Muscle of leg (tissue), 3 donors: ENCODE measurements at regions not wholly inside any gene's neighbourhood (a gene's known extent, or its start where the extent isn't known, plus 50 kb on each side); places are given as distances from the start of the nearest gene placed in this dataset.

ENCODE experiments used
- DNase-seq: peaks from one replicate; pipeline ENCODE4 v3.0.0; 2013
- H3K27ac ChIP-seq: one replicate; pipeline ENCODE4 v1.5.1; 2013; ENCODE audit warnings: mild to moderate bottlenecking, low read length, control low read depth
- H3K27me3 ChIP-seq: one replicate; pipeline ENCODE4 v1.6.1; 2013; ENCODE audit warnings: low read length; ENCODE audit not compliant: control insufficient read depth, insufficient read depth
- H3K36me3 ChIP-seq: one replicate; pipeline ENCODE4 v1.6.1; 2013; ENCODE audit warnings: low read length; ENCODE audit not compliant: control insufficient read depth, insufficient read depth
- H3K4me1 ChIP-seq: one replicate; pipeline ENCODE4 v1.6.1; 2013; ENCODE audit warnings: low read length; ENCODE audit not compliant: control insufficient read depth, insufficient read depth
- H3K4me3 ChIP-seq: one replicate; pipeline ENCODE4 v1.5.1; 2013; ENCODE audit warnings: low read length, control low read depth
- H3K9me3 ChIP-seq: replicated peaks from 2 replicates; pipeline ENCODE4 v1.6.1; 2013; ENCODE audit warnings: low read depth, low read length; ENCODE audit not compliant: control insufficient read depth
- WGBS: methylation state at CpG from one replicate; pipeline ENCODE4 v1.1.5; 2013; ENCODE audit warnings: missing lambda C conversion rate; ENCODE audit not compliant: insufficient coverage; 5-methylcytosine and 5-hydroxymethylcytosine counted together

GRCh38 chr1:218823291-218823900 is 350.3 kb upstream of the LYPLAL1 start:
- H3K4me1 ChIP-seq = no peaks in the 10 kb centered on the region
- no peaks in the 10 kb centered on the region for H3K36me3 ChIP-seq
- no peaks in the 10 kb centered on the region for H3K27me3 ChIP-seq
- no peak overlapping the region for H3K27ac ChIP-seq
- no peak overlapping the region for H3K4me3 ChIP-seq
- no peak for DNase-seq
- no peaks in the 10 kb centered on the region for H3K9me3 ChIP-seq
- 92% methylated on average over 2 of the region's 4 CpGs for WGBS

- no peak for DNase-seq
- H3K36me3 ChIP-seq = no peaks in the 10 kb centered on the region
- H3K27me3 ChIP-seq = no peaks in the 10 kb centered on the region
- H3K9me3 ChIP-seq = no peaks in the 10 kb centered on the region
- H3K4me3 ChIP-seq = no peak overlapping the region
- H3K4me1 ChIP-seq = no peaks in the 10 kb centered on the region
- no peak overlapping the region for H3K27ac ChIP-seq
Observed at GRCh38 chr1:218827486-218827885, 346.2 kb upstream of the LYPLAL1 start.

DNA sequence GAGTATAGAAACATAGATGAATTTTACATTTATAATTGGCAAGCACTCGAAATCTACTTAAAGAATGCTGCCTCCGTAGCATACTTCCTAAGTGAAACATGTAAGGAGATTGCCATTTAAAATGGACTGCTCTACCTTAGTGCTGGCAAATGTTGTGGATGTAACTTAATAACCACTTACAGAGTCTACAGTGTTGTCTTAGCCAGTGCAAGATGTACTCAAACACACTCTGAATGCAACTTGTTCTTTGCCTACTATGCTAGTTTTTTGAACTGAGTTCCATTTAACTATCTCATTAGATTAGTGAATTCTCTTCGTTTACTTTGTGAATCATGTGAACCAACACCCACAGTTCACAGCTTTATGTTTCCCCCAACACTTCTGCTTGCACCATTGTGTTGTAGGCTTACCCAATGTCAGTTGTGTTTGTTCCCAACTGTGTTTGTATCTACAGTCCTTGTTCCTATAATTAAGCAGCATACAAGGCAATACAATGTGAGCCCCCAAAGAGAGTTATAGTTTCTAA is 345.5 kb upstream of the LYPLAL1 start:
- H3K9me3 ChIP-seq = no peaks in the 10 kb centered on the region
- no peak for DNase-seq
- no peak overlapping the region for H3K27ac ChIP-seq
- H3K4me3 ChIP-seq = no peak overlapping the region
- H3K4me1 ChIP-seq = no peaks in the 10 kb centered on the region
- no CpG with 5 or more reads among the region's 3 CpGs for WGBS
- no peaks in the 10 kb centered on the region for H3K27me3 ChIP-seq
- H3K36me3 ChIP-seq = no peaks in the 10 kb centered on the region

DNA sequence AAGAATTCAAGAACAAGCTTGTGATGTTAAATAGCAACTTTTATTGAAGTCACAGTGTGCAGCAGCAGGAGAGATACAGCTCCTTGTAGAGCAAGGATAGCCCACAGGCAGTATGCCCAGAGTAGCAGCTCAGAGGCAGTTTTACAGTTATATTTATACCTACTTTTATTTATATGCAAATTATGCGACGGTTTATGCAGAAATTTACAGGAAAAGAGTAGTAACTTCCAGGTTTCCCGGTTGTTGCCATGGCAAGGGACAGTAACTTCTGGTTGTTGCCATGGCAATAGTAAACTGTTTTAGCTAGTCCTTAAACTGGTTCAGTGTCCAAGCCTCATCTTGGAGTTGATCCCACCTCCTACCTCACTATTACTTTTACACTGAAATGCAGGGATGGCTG is 344.6 kb upstream of the LYPLAL1 start:
- H3K27me3 ChIP-seq = no peaks in the 10 kb centered on the region
- no peaks in the 10 kb centered on the region for H3K4me1 ChIP-seq
- no peak overlapping the region for H3K27ac ChIP-seq
- DNase-seq = peak; percentile 85
- no peaks in the 10 kb centered on the region for H3K9me3 ChIP-seq
- WGBS = no CpG with 5 or more reads among the region's 3 CpGs
- no peak overlapping the region for H3K4me3 ChIP-seq
- no peaks in the 10 kb centered on the region for H3K36me3 ChIP-seq

- Histone ChIP-seq H3K4me1 (no peaks in the 10 kb centered on the region), H3K9me3 (no peaks in the 10 kb centered on the region), H3K4me3 (no peak overlapping the region), H3K27ac (no peak overlapping the region), H3K27me3 (no peaks in the 10 kb centered on the region), H3K36me3 (no peaks in the 10 kb centered on the region)
- no CpG with 5 or more reads among the region's 1 CpG for WGBS
- peak; percentile 82 for DNase-seq
Observed at GRCh38 chr1:218835609-218836008, 338.1 kb upstream of the LYPLAL1 start.

- 85% methylated on average over 2 of the region's 3 CpGs for WGBS
- no peaks in the 10 kb centered on the region for H3K4me1 ChIP-seq
- no peaks in the 10 kb centered on the region for H3K27me3 ChIP-seq
- no peak overlapping the region for H3K4me3 ChIP-seq
- H3K27ac ChIP-seq = no peak overlapping the region
- DNase-seq = no peak
- H3K9me3 ChIP-seq = no peaks in the 10 kb centered on the region
- no peaks in the 10 kb centered on the region for H3K36me3 ChIP-seq
Observed at GRCh38 chr1:218836264-218836663, 337.4 kb upstream of the LYPLAL1 start.

GRCh38 chr1:218837051-218837450 is 336.6 kb upstream of the LYPLAL1 start:
- no peak overlapping the region for H3K4me3 ChIP-seq
- 86% methylated on average over 2 of the region's 2 CpGs for WGBS
- DNase-seq = no peak
- H3K4me1 ChIP-seq = no peaks in the 10 kb centered on the region
- no peak overlapping the region for H3K27ac ChIP-seq
- H3K9me3 ChIP-seq = no peaks in the 10 kb centered on the region
- no peaks in the 10 kb centered on the region for H3K27me3 ChIP-seq
- no peaks in the 10 kb centered on the region for H3K36me3 ChIP-seq

GRCh38 chr1:218845589-218845988 is 328.1 kb upstream of the LYPLAL1 start:
- Histone ChIP-seq H3K27me3 (no peaks in the 10 kb centered on the region), H3K4me3 (no peak overlapping the region), H3K27ac (no peak overlapping the region), H3K9me3 (peaks cover 2% of the 10 kb centered on the region), H3K36me3 (no peaks in the 10 kb centered on the region), H3K4me1 (peaks cover 3% of the 10 kb centered on the region)
- 90% methylated on average over 1 of the region's 1 CpG for WGBS
- no peak for DNase-seq

DNA sequence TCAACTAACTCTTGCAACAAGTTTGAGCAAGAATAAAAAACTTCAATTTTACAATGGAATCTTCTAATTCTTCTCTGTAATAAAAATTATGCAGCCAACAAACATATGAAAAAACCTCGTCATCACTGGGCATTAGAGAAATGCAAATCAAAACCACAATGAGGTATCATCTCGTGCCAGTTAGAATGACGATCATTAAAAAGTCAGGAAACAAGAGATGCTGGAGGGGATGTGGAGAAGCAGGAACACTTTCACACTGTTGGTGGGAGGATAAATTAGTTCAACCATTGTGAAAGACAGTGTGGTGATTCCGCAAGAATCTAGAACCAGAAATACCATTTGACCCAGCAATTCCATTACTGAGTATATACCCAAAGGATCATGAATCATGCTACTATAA is 327.5 kb upstream of the LYPLAL1 start:
- no peak for DNase-seq
- H3K9me3 ChIP-seq = peaks cover 2% of the 10 kb centered on the region
- H3K4me3 ChIP-seq = no peak overlapping the region
- H3K27ac ChIP-seq = no peak overlapping the region
- no peaks in the 10 kb centered on the region for H3K27me3 ChIP-seq
- WGBS = no CpG with 5 or more reads among the region's 4 CpGs
- H3K4me1 ChIP-seq = peaks cover 3% of the 10 kb centered on the region
- H3K36me3 ChIP-seq = no peaks in the 10 kb centered on the region

- no CpG with 5 or more reads among the region's 3 CpGs for WGBS
- peaks cover 5% of the 10 kb centered on the region for H3K4me1 ChIP-seq
- peak overlapping the region; percentile 57 for H3K27ac ChIP-seq
- no peak for DNase-seq
- H3K36me3 ChIP-seq = no peaks in the 10 kb centered on the region
- H3K27me3 ChIP-seq = no peaks in the 10 kb centered on the region
- H3K9me3 ChIP-seq = peaks cover 2% of the 10 kb centered on the region
- H3K4me3 ChIP-seq = no peak overlapping the region
Observed at GRCh38 chr1:218847089-218847768, 326.4 kb upstream of the LYPLAL1 start.
